ENCODE measurements at regions not wholly inside any gene's neighbourhood (a gene's known extent, or its start where the extent isn't known, plus 50 kb on each side); places are given as distances from the start of the nearest gene placed in this dataset.
A peak's percentile ranks its signal among the peaks of the same experiment; 100 is the strongest.

- H2AFZ ChIP-seq (replicated peaks), result no peak overlapping the region
- Mint-ChIP-seq H3K27ac (no peak overlapping the region), H3K27me3 (ENCODE audit: insufficient read depth, low read depth) (no peaks in the 10 kb centered on the region), H3K4me1 (no peaks in the 10 kb centered on the region), H3K36me3 (peaks cover 2% of the 10 kb centered on the region), H3K9me3 (peaks cover 9% of the 10 kb centered on the region), H3K4me3 (no peak overlapping the region)
- no peaks in the 10 kb centered on the region for H3K27me3 ChIP-seq
- H3K9me3 ChIP-seq (ENCODE audit: low read depth), result no peaks in the 10 kb centered on the region
- no peak overlapping the region for H3K9ac ChIP-seq
- no peaks in the 10 kb centered on the region for H4K20me1 ChIP-seq (ENCODE audit: low read depth)
- no peaks in the 10 kb centered on the region for H3K36me3 ChIP-seq
- H3K4me1 ChIP-seq, result no peaks in the 10 kb centered on the region
- no peaks in the 10 kb centered on the region for H3F3A ChIP-seq (ENCODE audit: low read depth)
- H3K79me2 ChIP-seq (ENCODE audit: low read depth), result no peaks in the 10 kb centered on the region
- H3K27ac ChIP-seq, result no peak overlapping the region
- no peak overlapping the region for H3K4me3 ChIP-seq
- H3K4me2 ChIP-seq, result no peak overlapping the region
- TF ChIP-seq EZH2phosphoT487 (IDR thresholded peaks at IDR 0.05), result no peak
- TF ChIP-seq CTCF (IDR thresholded peaks at IDR 0.05), result no peak
- TF ChIP-seq EZH2 (IDR thresholded peaks at IDR 0.05), result no peak
- no peak for DNase-seq (ENCODE audit: low spot score)
These were observed 340.1 kb upstream of the RGS18 start for GRCh38 chr1:191818198-191818597.

- no peaks in the 10 kb centered on the region for H3F3A ChIP-seq (ENCODE audit: low read depth)
- Mint-ChIP-seq H3K9me3 (no peaks in the 10 kb centered on the region), H3K27me3 (ENCODE audit: insufficient read depth, low read depth) (peaks cover 3% of the 10 kb centered on the region), H3K4me1 (no peaks in the 10 kb centered on the region), H3K4me3 (no peak overlapping the region), H3K36me3 (no peaks in the 10 kb centered on the region), H3K27ac (no peak overlapping the region)
- TF ChIP-seq EZH2 (IDR thresholded peaks at IDR 0.05), result no peak
- peak; percentile 48 for TF ChIP-seq CTCF (IDR thresholded peaks at IDR 0.05)
- no peaks in the 10 kb centered on the region for H4K20me1 ChIP-seq (ENCODE audit: low read depth)
- no peak overlapping the region for H3K27ac ChIP-seq
- H3K4me1 ChIP-seq, result no peaks in the 10 kb centered on the region
- no peaks in the 10 kb centered on the region for H3K36me3 ChIP-seq
- no peaks in the 10 kb centered on the region for H3K79me2 ChIP-seq (ENCODE audit: low read depth)
- no peak overlapping the region for H3K4me3 ChIP-seq
- DNase-seq (ENCODE audit: low spot score), result peak; percentile 41
- H3K9me3 ChIP-seq (ENCODE audit: low read depth), result no peaks in the 10 kb centered on the region
- no peak overlapping the region for H2AFZ ChIP-seq (replicated peaks)
- no peaks in the 10 kb centered on the region for H3K27me3 ChIP-seq
- no peak overlapping the region for H3K9ac ChIP-seq
- H3K4me2 ChIP-seq, result no peak overlapping the region
These were observed 326.7 kb upstream of the RGS18 start for GRCh38 chr1:191831572-191831971.

- Histone ChIP-seq H3K27ac (no peak overlapping the region), H2AFZ (replicated peaks) (no peak overlapping the region), H3K4me1 (no peaks in the 10 kb centered on the region), H3K79me2 (ENCODE audit: low read depth) (no peaks in the 10 kb centered on the region), H4K20me1 (ENCODE audit: low read depth) (no peaks in the 10 kb centered on the region), H3K4me2 (no peak overlapping the region), H3K4me3 (no peak overlapping the region), H3F3A (ENCODE audit: low read depth) (no peaks in the 10 kb centered on the region), H3K9ac (no peak overlapping the region), H3K9me3 (ENCODE audit: low read depth) (no peaks in the 10 kb centered on the region), H3K36me3 (no peaks in the 10 kb centered on the region), H3K27me3 (no peaks in the 10 kb centered on the region)
- H3K4me3 Mint-ChIP-seq, result no peak overlapping the region
- TF ChIP-seq EZH2phosphoT487 (IDR thresholded peaks at IDR 0.05) (no peak), EZH2 (IDR thresholded peaks at IDR 0.05) (no peak), CTCF (IDR thresholded peaks at IDR 0.05) (no peak)
- H3K27me3 Mint-ChIP-seq (ENCODE audit: insufficient read depth, low read depth), result no peaks in the 10 kb centered on the region
- no peaks in the 10 kb centered on the region for H3K36me3 Mint-ChIP-seq
- H3K27ac Mint-ChIP-seq, result no peak overlapping the region
- no peak for DNase-seq (ENCODE audit: low spot score)
- peaks cover 4% of the 10 kb centered on the region for H3K4me1 Mint-ChIP-seq
- H3K9me3 Mint-ChIP-seq, result no peaks in the 10 kb centered on the region
These were observed 318.4 kb upstream of the RGS18 start for GRCh38 chr1:191839891-191840290.
